DND-41 (cell line): ENCODE measurements at regions not wholly inside any gene's neighbourhood (a gene's known extent, or its start where the extent isn't known, plus 50 kb on each side); places are given as distances from the start of the nearest gene placed in this dataset.

Experiments used
- ATAC-seq: fragments of 200-7000 bp; cut with Tn5 transposase; 3 replicates; pipeline ENCODE4 v1.9.1; 2021; ENCODE audit warnings: low read depth; ENCODE audit not compliant: insufficient read depth
- DNase-seq: peaks from one replicate; pipeline ENCODE4 v3.0.0-alpha.2; 2020
- H2AFZ ChIP-seq: 2 replicates; pipeline ENCODE4 v1.6.0; 2012; ENCODE audit warnings: low read depth, low read length
- H3K27ac ChIP-seq: 2 replicates; pipeline ENCODE4 v1.5.1; 2012; ENCODE audit warnings: low read length, inconsistent platforms
- H3K27me3 ChIP-seq: fragments of 200-600 bp; sonication (generic); 2 replicates; pipeline ENCODE4 v1.6.0; 2012; ENCODE audit warnings: low read length, mild to moderate bottlenecking, inconsistent platforms; ENCODE audit not compliant: insufficient read depth, poor library complexity
- H3K36me3 ChIP-seq: 2 replicates; pipeline ENCODE4 v1.5.1; 2012; ENCODE audit warnings: low read length, inconsistent platforms; ENCODE audit not compliant: insufficient read depth
- H3K4me1 ChIP-seq: 2 replicates; pipeline ENCODE4 v1.5.1; 2012; ENCODE audit warnings: mild to moderate bottlenecking, low read length; ENCODE audit not compliant: insufficient read depth
- H3K4me2 ChIP-seq: 2 replicates; pipeline ENCODE4 v1.6.0; 2012; ENCODE audit warnings: mild to moderate bottlenecking, moderate library complexity, low read length, inconsistent platforms; ENCODE audit not compliant: insufficient read depth
- H3K4me3 ChIP-seq, 2 experiments: fragments of 200-600 bp in 1 of 2; shearing (Covaris generic) in 1 of 2; 2 replicates each; pipeline ENCODE4 v1.5.1; 2012 to 2016; ENCODE audit warnings: inconsistent platforms in 2 of 2, low read length in 2 of 2, mild to moderate bottlenecking in 2 of 2, low read depth in 1 of 2, moderate library complexity in 1 of 2
- H3K79me2 ChIP-seq: 2 replicates; pipeline ENCODE4 v1.6.0; 2012; ENCODE audit warnings: low read length, inconsistent platforms; ENCODE audit not compliant: insufficient read depth
- H3K9ac ChIP-seq: 2 replicates; pipeline ENCODE4 v1.6.0; 2012; ENCODE audit warnings: low read depth, mild to moderate bottlenecking, inconsistent platforms, low read length, moderate library complexity
- H3K9me3 ChIP-seq: 2 replicates; pipeline ENCODE4 v1.5.1; 2012; ENCODE audit warnings: low read length, moderate library complexity, mild to moderate bottlenecking, inconsistent platforms; ENCODE audit not compliant: insufficient read depth, severe bottlenecking
- H4K20me1 ChIP-seq: 2 replicates; pipeline ENCODE4 v1.6.0; 2012; ENCODE audit warnings: low read length; ENCODE audit not compliant: insufficient read depth
- EZH2 ChIP-seq: IDR thresholded peaks from 3 replicates; pipeline ENCODE4 v1.6.1; 2012; ENCODE audit warnings: borderline replicate concordance, low read depth, mild to moderate bottlenecking, moderate library complexity, low read length, inconsistent platforms; ENCODE audit not compliant: severe bottlenecking
- TF ChIP-seq, protein P1 (sequence below): IDR thresholded peaks from 2 replicates; pipeline ENCODE4 v1.5.1; 2012; ENCODE audit warnings: borderline replicate concordance, low read length, moderate library complexity, mild to moderate bottlenecking; ENCODE audit not compliant: poor library complexity, severe bottlenecking; ENCODE audit errors: extremely low read depth

DNA sequence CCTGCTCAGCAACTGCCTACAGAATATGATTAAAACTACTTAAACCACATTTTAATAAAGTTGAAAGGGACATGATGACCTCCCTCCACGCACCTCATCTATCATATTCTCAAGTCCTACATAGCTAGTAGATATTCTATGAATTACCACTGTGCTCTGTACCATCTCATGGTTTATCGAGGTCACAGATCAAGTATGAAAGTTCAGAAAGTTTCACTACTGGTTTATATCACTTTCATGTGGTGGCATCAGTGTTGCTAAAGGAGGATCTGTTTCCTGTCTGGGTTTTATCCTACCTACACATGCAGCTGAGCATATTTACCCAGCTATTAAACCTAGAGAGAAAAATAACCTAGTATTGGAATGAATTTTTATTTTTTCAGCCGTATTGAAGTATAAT is 214.9 kb upstream of the MON1B start:
- no peak overlapping the region for H3K4me2 ChIP-seq

DNA sequence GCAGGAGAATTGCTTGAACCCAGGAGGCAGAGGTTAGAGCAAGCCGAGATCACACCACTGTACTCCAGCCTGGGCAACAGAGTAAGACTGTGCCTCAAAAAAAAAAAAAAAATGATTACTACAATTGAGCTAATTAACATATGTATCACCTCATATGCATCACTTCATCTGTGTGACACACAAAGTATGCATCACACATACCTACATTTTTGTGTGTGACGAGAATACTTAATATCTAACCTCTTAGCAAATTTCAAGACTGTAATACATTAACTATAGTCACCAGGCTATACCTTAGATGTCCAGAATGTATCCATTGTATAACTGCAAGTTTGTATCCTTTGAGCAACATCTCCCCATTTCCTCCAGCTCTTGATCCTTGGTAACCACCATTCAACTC is 214.2 kb upstream of the MON1B start:
- no peak overlapping the region for H2AFZ ChIP-seq
- DNase-seq (no peak), ATAC-seq (no peak)
- no peak for TF ChIP-seq EZH2
- TF ChIP-seq, protein P1, sequence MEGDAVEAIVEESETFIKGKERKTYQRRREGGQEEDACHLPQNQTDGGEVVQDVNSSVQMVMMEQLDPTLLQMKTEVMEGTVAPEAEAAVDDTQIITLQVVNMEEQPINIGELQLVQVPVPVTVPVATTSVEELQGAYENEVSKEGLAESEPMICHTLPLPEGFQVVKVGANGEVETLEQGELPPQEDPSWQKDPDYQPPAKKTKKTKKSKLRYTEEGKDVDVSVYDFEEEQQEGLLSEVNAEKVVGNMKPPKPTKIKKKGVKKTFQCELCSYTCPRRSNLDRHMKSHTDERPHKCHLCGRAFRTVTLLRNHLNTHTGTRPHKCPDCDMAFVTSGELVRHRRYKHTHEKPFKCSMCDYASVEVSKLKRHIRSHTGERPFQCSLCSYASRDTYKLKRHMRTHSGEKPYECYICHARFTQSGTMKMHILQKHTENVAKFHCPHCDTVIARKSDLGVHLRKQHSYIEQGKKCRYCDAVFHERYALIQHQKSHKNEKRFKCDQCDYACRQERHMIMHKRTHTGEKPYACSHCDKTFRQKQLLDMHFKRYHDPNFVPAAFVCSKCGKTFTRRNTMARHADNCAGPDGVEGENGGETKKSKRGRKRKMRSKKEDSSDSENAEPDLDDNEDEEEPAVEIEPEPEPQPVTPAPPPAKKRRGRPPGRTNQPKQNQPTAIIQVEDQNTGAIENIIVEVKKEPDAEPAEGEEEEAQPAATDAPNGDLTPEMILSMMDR, result no peak
- H3K27ac ChIP-seq, result no peak overlapping the region
- H3K9me3 ChIP-seq, result no peaks in the 10 kb centered on the region
- no peaks in the 10 kb centered on the region for H3K27me3 ChIP-seq
- H4K20me1 ChIP-seq, result no peaks in the 10 kb centered on the region
- H3K4me3 ChIP-seq, result no peak overlapping the region
- no peaks in the 10 kb centered on the region for H3K36me3 ChIP-seq
- no peak overlapping the region for H3K4me2 ChIP-seq
- no peak overlapping the region for H3K9ac ChIP-seq
- peaks cover 10% of the 10 kb centered on the region for H3K4me1 ChIP-seq
- H3K79me2 ChIP-seq, result no peaks in the 10 kb centered on the region

More for the DNA sequence above, 214.9 kb upstream of the MON1B start:
- TF ChIP-seq, protein P1, result no peak
- TF ChIP-seq EZH2, result no peak
- peaks cover 10% of the 10 kb centered on the region for H3K4me1 ChIP-seq
- ATAC-seq (peak; percentile 100), DNase-seq (peak; percentile 22)
- H3K4me3 ChIP-seq, result no peak overlapping the region
- H3K79me2 ChIP-seq, result no peaks in the 10 kb centered on the region
- no peaks in the 10 kb centered on the region for H3K9me3 ChIP-seq
- no peak overlapping the region for H2AFZ ChIP-seq
- no peaks in the 10 kb centered on the region for H3K36me3 ChIP-seq
- no peaks in the 10 kb centered on the region for H4K20me1 ChIP-seq
- H3K27ac ChIP-seq, result no peak overlapping the region
- H3K9ac ChIP-seq, result no peak overlapping the region
- no peaks in the 10 kb centered on the region for H3K27me3 ChIP-seq

DNA sequence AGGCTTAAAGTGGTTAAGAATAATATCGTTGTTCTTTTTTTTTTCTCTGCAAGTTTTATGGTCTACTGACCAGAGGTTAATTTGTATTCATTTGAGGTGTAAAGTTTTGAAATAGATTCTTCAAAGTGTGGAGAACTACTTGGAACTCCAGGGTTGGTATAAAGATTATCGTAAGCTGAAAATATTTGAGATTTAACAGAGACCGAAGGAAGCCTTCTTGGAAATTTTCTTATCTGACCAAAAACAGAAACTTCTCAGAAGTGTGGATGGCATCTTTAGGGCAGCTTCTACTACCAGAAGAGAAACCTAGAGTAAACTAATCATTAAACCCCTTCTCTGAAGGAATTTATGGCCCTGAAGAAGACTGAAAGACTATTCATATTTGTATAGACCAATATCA is 206.8 kb upstream of the MON1B start:
- H3K9ac ChIP-seq, result no peak overlapping the region
- H3K4me2 ChIP-seq, result no peak overlapping the region
- no peak overlapping the region for H3K4me3 ChIP-seq
- H3K4me1 ChIP-seq, result no peaks in the 10 kb centered on the region
- no peaks in the 10 kb centered on the region for H3K79me2 ChIP-seq
- H3K9me3 ChIP-seq, result no peaks in the 10 kb centered on the region
- no peak overlapping the region for H3K27ac ChIP-seq
- TF ChIP-seq, protein P1, result no peak
- no peak for TF ChIP-seq EZH2
- ATAC-seq (no peak), DNase-seq (no peak)
- H2AFZ ChIP-seq, result no peak overlapping the region
- H3K36me3 ChIP-seq, result no peaks in the 10 kb centered on the region
- H3K27me3 ChIP-seq, result no peaks in the 10 kb centered on the region
- H4K20me1 ChIP-seq, result no peaks in the 10 kb centered on the region

DNA sequence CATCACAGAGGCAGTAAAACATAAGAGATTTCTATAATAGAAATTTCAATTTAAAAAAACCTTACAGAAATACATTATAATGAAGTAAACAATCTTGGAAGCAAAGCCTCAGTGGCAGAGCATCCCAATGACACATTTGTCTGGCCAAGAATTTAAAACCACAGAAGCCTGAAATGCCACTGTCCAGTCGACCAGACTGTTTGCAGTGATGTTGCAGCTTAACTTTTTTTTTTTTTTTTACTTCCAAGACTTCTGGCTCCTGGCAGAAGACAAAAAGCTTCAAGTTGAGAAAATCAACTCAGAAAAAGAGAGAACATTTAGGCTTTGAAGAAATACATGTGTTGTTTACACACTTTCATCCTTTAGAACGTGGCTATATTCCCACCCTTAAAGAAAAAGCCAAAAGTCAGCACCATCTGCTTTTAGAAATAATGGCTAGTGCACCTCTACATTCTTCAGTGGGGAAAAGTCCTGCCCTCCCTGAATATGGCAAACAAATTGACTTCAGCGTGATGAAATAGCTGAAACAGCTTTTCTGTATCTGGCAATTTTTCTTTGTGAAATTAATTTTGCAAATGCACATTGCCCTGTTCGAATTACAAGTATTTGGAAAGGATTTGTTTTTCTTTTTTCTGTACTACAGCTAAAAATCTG is 205.5 kb upstream of the MON1B start:
- TF ChIP-seq EZH2, result no peak
- TF ChIP-seq, protein P1, result no peak

More for the DNA sequence above, 205.5 kb upstream of the MON1B start:
- H4K20me1 ChIP-seq, result no peaks in the 10 kb centered on the region
- H3K4me2 ChIP-seq, result no peak overlapping the region
- H3K27ac ChIP-seq, result no peak overlapping the region
- DNase-seq (no peak), ATAC-seq (no peak)
- no peak overlapping the region for H3K4me3 ChIP-seq
- no peaks in the 10 kb centered on the region for H3K79me2 ChIP-seq
- H3K36me3 ChIP-seq, result no peaks in the 10 kb centered on the region
- no peak overlapping the region for H2AFZ ChIP-seq
- H3K9me3 ChIP-seq, result no peaks in the 10 kb centered on the region
- H3K27me3 ChIP-seq, result no peaks in the 10 kb centered on the region
- no peaks in the 10 kb centered on the region for H3K4me1 ChIP-seq
- H3K9ac ChIP-seq, result no peak overlapping the region
